ENCODE measurements at regions not wholly inside any gene's neighbourhood (a gene's known extent, or its start where the extent isn't known, plus 50 kb on each side); places are given as distances from the start of the nearest gene placed in this dataset.

DNA sequence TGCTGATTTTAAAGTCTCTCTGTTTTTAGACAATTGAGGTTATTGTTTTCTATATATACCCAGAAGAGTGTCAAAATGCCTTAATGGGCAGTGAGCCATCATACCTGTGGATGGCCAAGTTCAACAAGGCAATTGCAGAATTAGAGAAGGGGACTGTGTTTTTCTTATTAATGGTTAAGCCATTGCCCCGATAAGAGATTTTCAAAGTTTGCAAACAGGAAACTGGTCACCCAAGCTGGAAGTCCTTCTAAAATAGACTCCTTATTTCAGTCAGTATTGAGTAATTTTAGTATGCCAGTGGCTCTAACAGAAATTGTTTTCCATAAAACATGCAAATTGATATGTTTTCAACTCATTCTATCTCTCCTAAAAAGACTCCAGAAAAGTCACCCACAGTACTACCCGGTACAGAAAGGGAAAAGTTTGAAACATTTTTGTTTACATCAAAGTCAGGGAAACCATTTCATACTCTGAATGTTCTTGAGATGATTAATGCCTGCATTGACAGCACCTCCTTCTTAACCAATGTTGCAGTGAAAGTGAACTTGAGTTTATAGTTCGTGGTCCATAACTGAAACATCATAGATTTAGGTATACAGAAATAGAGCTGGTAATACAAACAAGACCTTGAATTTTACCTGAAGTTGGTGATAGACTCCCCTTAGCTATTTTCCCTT lies 191.1 kb downstream of the TMX1 start:
- no peak for TF ChIP-seq POLR2A (IDR thresholded peaks at IDR 0.05)
- TF ChIP-seq, protein P1, sequence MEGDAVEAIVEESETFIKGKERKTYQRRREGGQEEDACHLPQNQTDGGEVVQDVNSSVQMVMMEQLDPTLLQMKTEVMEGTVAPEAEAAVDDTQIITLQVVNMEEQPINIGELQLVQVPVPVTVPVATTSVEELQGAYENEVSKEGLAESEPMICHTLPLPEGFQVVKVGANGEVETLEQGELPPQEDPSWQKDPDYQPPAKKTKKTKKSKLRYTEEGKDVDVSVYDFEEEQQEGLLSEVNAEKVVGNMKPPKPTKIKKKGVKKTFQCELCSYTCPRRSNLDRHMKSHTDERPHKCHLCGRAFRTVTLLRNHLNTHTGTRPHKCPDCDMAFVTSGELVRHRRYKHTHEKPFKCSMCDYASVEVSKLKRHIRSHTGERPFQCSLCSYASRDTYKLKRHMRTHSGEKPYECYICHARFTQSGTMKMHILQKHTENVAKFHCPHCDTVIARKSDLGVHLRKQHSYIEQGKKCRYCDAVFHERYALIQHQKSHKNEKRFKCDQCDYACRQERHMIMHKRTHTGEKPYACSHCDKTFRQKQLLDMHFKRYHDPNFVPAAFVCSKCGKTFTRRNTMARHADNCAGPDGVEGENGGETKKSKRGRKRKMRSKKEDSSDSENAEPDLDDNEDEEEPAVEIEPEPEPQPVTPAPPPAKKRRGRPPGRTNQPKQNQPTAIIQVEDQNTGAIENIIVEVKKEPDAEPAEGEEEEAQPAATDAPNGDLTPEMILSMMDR (IDR thresholded peaks at IDR 0.05), result no peak

All from sigmoid colon (tissue), 3 donors.